Thyroid gland (tissue), 4 donors: ENCODE measurements at regions not wholly inside any gene's neighbourhood (a gene's known extent, or its start where the extent isn't known, plus 50 kb on each side); places are given as distances from the start of the nearest gene placed in this dataset.

Experiments used
- DNase-seq, 2 donors: peaks; one replicate each; pipeline ENCODE4 v3.0.0-alpha.2; 2019
- H3K27ac ChIP-seq, 3 donors: fragments of 200-600 bp; sonication (generic); 1 replicate in 2 of 3; 2 replicates in 1 of 3; pipeline ENCODE4 v1.5.1; 2016 to 2019; ENCODE audit warnings: mild to moderate bottlenecking in 1 of 3, moderate library complexity in 1 of 3
- H3K27me3 ChIP-seq: fragments of 200-600 bp; sonication (generic); one replicate; pipeline ENCODE4 v1.5.1; 2019
- H3K36me3 ChIP-seq, 2 donors: fragments of 200-600 bp; sonication (generic); one replicate each; pipeline ENCODE4 v1.5.1; 2016 to 2019
- H3K4me1 ChIP-seq, 2 donors: fragments of 200-600 bp; sonication (generic); one replicate each; pipeline ENCODE4 v1.5.1; 2017 to 2019
- H3K4me3 ChIP-seq, 3 donors: fragments of 200-600 bp; sonication (generic); replicated peaks in 1 of 3; 1 replicate in 2 of 3; 2 replicates in 1 of 3; pipeline ENCODE4 v1.5.1; 2016; ENCODE audit warnings: mild to moderate bottlenecking in 1 of 3
- H3K9me3 ChIP-seq: fragments of 200-600 bp; sonication (generic); one replicate; pipeline ENCODE4 v1.5.1; 2017
- POLR2A ChIP-seq, 2 donors: fragments of 450-650 bp; IDR thresholded peaks; one replicate each; pipeline ENCODE4 v1.6.1; 2017; ENCODE audit warnings: antibody characterized with exemption in 2 of 2, mild to moderate bottlenecking in 2 of 2, moderate library complexity in 1 of 2
- WGBS, 2 donors: methylation state at CpG; one replicate each; pipeline ENCODE4 v1.1.5; 2017; 5-methylcytosine and 5-hydroxymethylcytosine counted together
- intact Hi-C: fragments of 100-400 bp; cut with DNase I; formaldehyde crosslinking; loops from one replicate; pipeline ENCODE4 v1.15.1; 2023
- TF ChIP-seq, protein P1 (sequence below), 6 experiments: fragments of 200-600 bp in 3 of 6; fragments of 450-650 bp in 3 of 6; sonication (generic) in 3 of 6; IDR thresholded peaks; one replicate each; pipeline ENCODE4 v1.5.1; 2016 to 2019; ENCODE audit warnings: antibody characterized with exemption in 6 of 6, mild to moderate bottlenecking in 2 of 6, inconsistent platforms in 1 of 6, moderate library complexity in 1 of 6

DNA sequence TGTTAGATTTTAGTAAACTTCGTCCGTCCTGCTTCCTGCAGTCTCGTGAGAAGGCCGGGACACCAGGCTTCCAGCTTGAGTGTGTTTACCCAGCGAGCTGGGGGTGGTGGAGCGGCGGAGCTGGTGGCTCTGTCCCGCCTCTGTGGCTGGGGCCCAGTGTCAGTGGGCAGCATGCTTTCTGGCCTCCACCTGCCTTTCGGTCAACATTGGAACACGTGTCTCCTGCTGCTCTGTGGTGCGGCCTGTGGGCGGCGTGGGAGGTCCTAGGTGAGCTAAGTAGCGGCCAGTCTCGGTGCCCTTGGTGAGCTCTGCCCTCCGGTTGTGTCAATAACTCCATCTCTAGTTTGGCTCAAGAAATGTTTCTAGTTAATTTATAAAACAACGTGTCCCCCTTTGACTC, 125.9 kb downstream of the GADD45G start:
- DNase-seq: peak in 1 of 2 donors; percentile 4
- no peak overlapping the region for H3K27ac ChIP-seq
- intact Hi-C loops: no loop called here

DNA sequence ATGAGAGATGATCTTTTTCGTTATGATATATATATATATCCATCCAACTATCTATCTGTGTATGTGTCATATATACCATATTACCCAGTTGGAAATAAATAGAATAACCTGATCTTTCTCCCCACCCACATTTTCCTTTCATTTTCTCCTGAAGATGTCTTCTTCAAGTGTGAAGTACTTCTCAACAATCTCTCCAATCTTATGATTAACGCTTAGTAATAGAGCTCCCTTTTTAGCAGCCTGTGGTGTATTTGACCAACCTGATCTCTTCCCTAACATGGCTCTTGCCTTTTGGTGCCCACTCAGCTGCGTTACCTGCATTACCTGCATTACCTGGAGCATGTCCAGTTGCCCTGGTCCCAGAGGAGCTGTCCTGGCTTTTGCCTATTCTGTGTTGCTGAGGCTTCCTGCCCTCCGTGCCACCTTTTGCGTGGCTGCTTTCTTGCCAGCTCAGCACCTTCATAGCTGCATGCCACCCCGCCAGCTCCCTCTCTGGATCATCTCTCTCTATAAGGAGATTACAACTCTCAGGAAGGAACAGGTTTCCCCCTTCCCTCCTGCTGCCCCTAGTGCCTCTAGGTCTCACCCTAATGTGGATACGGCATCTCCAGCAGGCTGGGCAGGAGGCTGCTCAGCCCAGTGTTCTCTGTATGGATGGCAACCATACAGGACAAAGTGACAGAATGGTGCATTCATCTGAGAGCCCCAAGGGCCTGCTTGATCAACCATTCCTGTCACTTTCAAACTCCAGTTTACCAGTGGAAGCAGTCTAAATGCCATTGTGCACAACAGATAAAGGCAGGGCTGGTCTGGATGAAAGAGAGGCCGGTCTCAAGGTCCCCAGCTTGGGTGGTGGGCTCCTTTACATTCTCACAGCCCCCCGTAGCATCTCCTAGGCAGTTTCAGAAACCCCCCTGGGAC, 126.7 kb downstream of the GADD45G start:
- Histone ChIP-seq H3K27ac (no peak overlapping the region), H3K9me3 (no peaks in the 10 kb centered on the region), H3K4me3 (no peak overlapping the region), H3K27me3 (no peaks in the 10 kb centered on the region), H3K4me1 (peaks cover 0 to 6% of the 10 kb centered on the region in 2 donors), H3K36me3 (no peaks in the 10 kb centered on the region)
- DNase-seq: no peak
- 83% methylated on average over 9 of the region's 9 CpGs for WGBS, 2 donors
- intact Hi-C loops: no loop called here
- no peak for TF ChIP-seq POLR2A (IDR thresholded peaks at IDR 0.05)
- TF ChIP-seq, protein P1, sequence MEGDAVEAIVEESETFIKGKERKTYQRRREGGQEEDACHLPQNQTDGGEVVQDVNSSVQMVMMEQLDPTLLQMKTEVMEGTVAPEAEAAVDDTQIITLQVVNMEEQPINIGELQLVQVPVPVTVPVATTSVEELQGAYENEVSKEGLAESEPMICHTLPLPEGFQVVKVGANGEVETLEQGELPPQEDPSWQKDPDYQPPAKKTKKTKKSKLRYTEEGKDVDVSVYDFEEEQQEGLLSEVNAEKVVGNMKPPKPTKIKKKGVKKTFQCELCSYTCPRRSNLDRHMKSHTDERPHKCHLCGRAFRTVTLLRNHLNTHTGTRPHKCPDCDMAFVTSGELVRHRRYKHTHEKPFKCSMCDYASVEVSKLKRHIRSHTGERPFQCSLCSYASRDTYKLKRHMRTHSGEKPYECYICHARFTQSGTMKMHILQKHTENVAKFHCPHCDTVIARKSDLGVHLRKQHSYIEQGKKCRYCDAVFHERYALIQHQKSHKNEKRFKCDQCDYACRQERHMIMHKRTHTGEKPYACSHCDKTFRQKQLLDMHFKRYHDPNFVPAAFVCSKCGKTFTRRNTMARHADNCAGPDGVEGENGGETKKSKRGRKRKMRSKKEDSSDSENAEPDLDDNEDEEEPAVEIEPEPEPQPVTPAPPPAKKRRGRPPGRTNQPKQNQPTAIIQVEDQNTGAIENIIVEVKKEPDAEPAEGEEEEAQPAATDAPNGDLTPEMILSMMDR (IDR thresholded peaks at IDR 0.05): no peak

More for the DNA sequence above, 125.9 kb downstream of the GADD45G start:
- H3K9me3 ChIP-seq: no peaks in the 10 kb centered on the region
- TF ChIP-seq, protein P1 (IDR thresholded peaks at IDR 0.05): no peak
- no peak for TF ChIP-seq POLR2A (IDR thresholded peaks at IDR 0.05)
- no peaks in the 10 kb centered on the region for H3K36me3 ChIP-seq
- 79 to 84% methylated on average over 15 to 17 of the region's 17 CpGs for WGBS, 2 donors
- H3K27me3 ChIP-seq: no peaks in the 10 kb centered on the region
- H3K4me3 ChIP-seq: no peak overlapping the region
- H3K4me1 ChIP-seq: peaks cover 0 to 6% of the 10 kb centered on the region in 2 donors

DNA sequence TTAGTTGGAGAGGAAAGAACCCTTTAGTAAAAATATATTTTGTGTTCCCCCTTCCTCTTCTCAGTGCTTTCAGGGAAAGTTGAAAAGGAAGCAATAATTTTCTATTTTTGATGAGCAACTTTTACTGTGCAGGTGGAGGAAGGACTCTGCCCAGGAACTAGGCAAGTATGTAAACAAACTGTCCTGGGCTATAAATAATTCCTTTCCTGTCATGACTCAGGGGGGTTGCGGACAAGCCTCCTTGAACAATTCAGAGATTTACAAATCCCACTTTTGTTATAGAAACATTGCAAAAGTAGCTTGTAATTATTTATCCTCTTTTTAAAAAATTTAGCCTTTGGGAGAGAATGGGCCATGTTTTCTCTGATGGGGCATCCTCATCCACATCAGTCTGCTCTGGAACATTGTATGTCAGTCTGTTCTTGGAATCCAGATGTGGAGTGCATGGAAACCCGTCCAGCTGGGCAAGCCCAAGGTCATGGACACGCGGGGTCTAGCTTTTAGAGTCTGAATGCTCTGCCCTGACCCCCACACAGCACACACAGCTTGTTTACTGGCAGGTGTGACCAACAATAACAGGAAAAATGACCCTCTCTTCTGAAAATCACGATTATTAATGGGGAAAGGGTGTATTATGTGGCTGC, 127.6 kb downstream of the GADD45G start:
- intact Hi-C loops: no loop called here
- DNase-seq: no peak
- H3K9me3 ChIP-seq: no peaks in the 10 kb centered on the region
- no peak overlapping the region for H3K27ac ChIP-seq
- no peaks in the 10 kb centered on the region for H3K36me3 ChIP-seq
- no peak overlapping the region for H3K4me3 ChIP-seq
- no peak for TF ChIP-seq POLR2A (IDR thresholded peaks at IDR 0.05)
- TF ChIP-seq, protein P1 (IDR thresholded peaks at IDR 0.05): no peak
- H3K27me3 ChIP-seq: no peaks in the 10 kb centered on the region
- H3K4me1 ChIP-seq: peaks cover 0 to 6% of the 10 kb centered on the region in 2 donors
- WGBS, 2 donors: 62 to 70% methylated on average over 5 of the region's 5 CpGs

DNA sequence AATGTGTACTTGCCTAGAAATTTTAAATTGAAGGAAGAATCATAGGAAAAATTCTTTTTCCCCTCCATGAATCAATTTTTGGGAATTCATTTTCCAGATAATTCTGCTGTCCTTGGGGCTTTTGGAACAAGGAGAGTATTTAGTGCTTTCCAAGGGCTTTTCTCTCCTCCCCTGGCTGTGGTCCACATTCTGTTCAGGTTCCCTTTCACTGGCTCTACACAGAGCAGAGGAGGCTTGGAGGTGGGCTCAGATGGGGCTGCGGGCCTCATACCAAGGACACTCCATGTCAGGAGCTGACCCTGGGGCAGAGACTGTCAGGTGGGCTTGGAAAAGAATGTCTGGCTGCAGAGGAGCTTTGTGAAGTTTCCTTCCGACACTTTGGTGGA, 128.1 kb downstream of the GADD45G start:
- no peaks in the 10 kb centered on the region for H3K36me3 ChIP-seq
- H3K27me3 ChIP-seq: no peaks in the 10 kb centered on the region
- intact Hi-C loops: no loop called here
- no peak overlapping the region for H3K27ac ChIP-seq
- WGBS, 2 donors: 83 to 92% methylated on average over 2 of the region's 2 CpGs
- TF ChIP-seq POLR2A (IDR thresholded peaks at IDR 0.05): no peak
- TF ChIP-seq, protein P1 (IDR thresholded peaks at IDR 0.05): no peak
- no peak overlapping the region for H3K4me3 ChIP-seq
- DNase-seq: no peak
- peaks cover 0 to 6% of the 10 kb centered on the region in 2 donors for H3K4me1 ChIP-seq
- H3K9me3 ChIP-seq: no peaks in the 10 kb centered on the region

DNA sequence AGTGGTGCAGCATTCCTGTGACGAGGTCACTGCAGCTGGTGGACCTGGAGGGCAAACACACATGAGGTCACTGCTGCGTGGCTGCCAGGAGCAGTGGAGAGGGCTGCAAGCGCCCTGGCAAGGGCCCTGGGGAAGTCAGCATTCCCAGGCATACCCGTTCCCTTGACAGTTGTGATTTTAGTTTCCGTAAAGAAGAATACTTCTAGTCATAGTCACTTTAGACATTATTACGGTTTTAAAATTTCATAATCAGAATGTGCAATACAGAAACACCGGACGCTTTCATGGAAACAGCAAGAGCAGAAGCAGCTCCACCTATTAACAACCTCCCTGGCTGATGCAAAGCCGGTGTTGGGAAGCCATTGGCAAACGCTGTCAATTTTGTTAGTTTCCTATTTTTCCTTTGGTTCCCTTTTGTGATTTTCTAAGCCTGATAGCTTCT, 129.8 kb downstream of the GADD45G start:
- DNase-seq: no peak
- intact Hi-C loops: no loop called here
- Histone ChIP-seq H3K27me3 (no peaks in the 10 kb centered on the region), H3K4me1 (peaks cover 0 to 6% of the 10 kb centered on the region in 2 donors), H3K9me3 (no peaks in the 10 kb centered on the region), H3K4me3 (no peak overlapping the region), H3K27ac (no peak overlapping the region), H3K36me3 (no peaks in the 10 kb centered on the region)
- TF ChIP-seq POLR2A (IDR thresholded peaks at IDR 0.05): no peak
- TF ChIP-seq, protein P1 (IDR thresholded peaks at IDR 0.05): no peak
- WGBS, 2 donors: 80 to 83% methylated on average over 10 of the region's 10 CpGs
